GM12864 (cell line): ENCODE measurements at regions not wholly inside any gene's neighbourhood (a gene's known extent, or its start where the extent isn't known, plus 50 kb on each side); places are given as distances from the start of the nearest gene placed in this dataset.

Source experiments
- DNase-seq: peaks from one replicate; pipeline ENCODE4 v3.0.0-alpha.2; 2011; ENCODE audit warnings: low read depth
- H3K4me3 ChIP-seq: 2 replicates; pipeline ENCODE4 v1.5.1; 2011; ENCODE audit warnings: mild to moderate bottlenecking, low read depth, low read length, control low read depth
- CTCF ChIP-seq: IDR thresholded peaks from 2 replicates; pipeline ENCODE4 v1.5.1; 2011; ENCODE audit warnings: low read depth, mild to moderate bottlenecking, moderate library complexity, low read length, control low read depth, inconsistent platforms; ENCODE audit errors: missing control alignments

- TF ChIP-seq CTCF = no peak
- DNase-seq = no peak
- H3K4me3 ChIP-seq = no peak overlapping the region
Observed at GRCh38 chr20:3325864-3326263, 81.6 kb downstream of the DNAAF9 start.

GRCh38 chr20:3323398-3323797 lies 84.1 kb downstream of the DNAAF9 start:
- no peak overlapping the region for H3K4me3 ChIP-seq
- no peak for TF ChIP-seq CTCF
- no peak for DNase-seq

GRCh38 chr20:3318226-3318884 lies 79.4 kb upstream of the SLC4A11 start:
- no peak for DNase-seq
- no peak for TF ChIP-seq CTCF
- H3K4me3 ChIP-seq = no peak overlapping the region

GRCh38 chr20:3316136-3316535 lies 77.1 kb upstream of the SLC4A11 start:
- DNase-seq = no peak
- no peak for TF ChIP-seq CTCF
- no peak overlapping the region for H3K4me3 ChIP-seq

GRCh38 chr20:3315136-3315535 lies 76.1 kb upstream of the SLC4A11 start:
- no peak for DNase-seq
- no peak overlapping the region for H3K4me3 ChIP-seq
- TF ChIP-seq CTCF = no peak

- DNase-seq = no peak
- H3K4me3 ChIP-seq = no peak overlapping the region
- no peak for TF ChIP-seq CTCF
Observed at GRCh38 chr20:3314391-3314790, 75.4 kb upstream of the SLC4A11 start.

GRCh38 chr20:3313683-3314065 lies 74.7 kb upstream of the SLC4A11 start:
- no peak overlapping the region for H3K4me3 ChIP-seq
- peak; percentile 28 for TF ChIP-seq CTCF
- no peak for DNase-seq
